MM.1S (cell line): ENCODE measurements at regions not wholly inside any gene's neighbourhood (a gene's known extent, or its start where the extent isn't known, plus 50 kb on each side); places are given as distances from the start of the nearest gene placed in this dataset.

Source experiments
- DNase-seq: peaks from one replicate; pipeline ENCODE4 v3.0.0-alpha.2; 2015
- H2AFZ ChIP-seq: fragments of 300-600 bp; sonication (generic); 2 replicates; pipeline ENCODE4 v1.6.0; 2016; ENCODE audit warnings: antibody characterized with exemption, low read length
- H3F3A ChIP-seq: fragments of 300-600 bp; sonication (generic); 2 replicates; pipeline ENCODE4 v1.6.1; 2016; ENCODE audit warnings: mild to moderate bottlenecking, antibody characterized with exemption, low read length, moderate library complexity, mixed read lengths; ENCODE audit not compliant: insufficient read depth
- H3K27ac ChIP-seq: fragments of 300-600 bp; sonication (generic); 2 replicates; pipeline ENCODE4 v1.5.1; 2016; ENCODE audit warnings: mild to moderate bottlenecking, low read length
- H3K27me3 ChIP-seq: fragments of 300-600 bp; sonication (generic); replicated peaks from 2 replicates; pipeline ENCODE4 v1.6.0; 2016; ENCODE audit warnings: low read length; ENCODE audit not compliant: insufficient read depth
- H3K36me3 ChIP-seq: fragments of 300-600 bp; sonication (generic); replicated peaks from 2 replicates; pipeline ENCODE4 v1.6.1; 2016; ENCODE audit warnings: mild to moderate bottlenecking, low read length, mixed read lengths; ENCODE audit not compliant: insufficient read depth
- H3K4me1 ChIP-seq: fragments of 300-600 bp; sonication (generic); 2 replicates; pipeline ENCODE4 v1.6.1; 2016; ENCODE audit warnings: low read length, mixed read lengths
- H3K4me2 ChIP-seq: fragments of 300-600 bp; sonication (generic); 2 replicates; pipeline ENCODE4 v1.6.0; 2016; ENCODE audit warnings: low read depth, low read length
- H3K4me3 ChIP-seq: fragments of 300-600 bp; sonication (generic); 2 replicates; pipeline ENCODE4 v1.5.1; 2016; ENCODE audit warnings: low read length, mixed read lengths
- H3K79me2 ChIP-seq: fragments of 300-600 bp; sonication (generic); 2 replicates; pipeline ENCODE4 v1.6.1; 2016; ENCODE audit warnings: mixed run types, low read length, mixed read lengths
- H3K9ac ChIP-seq: fragments of 300-600 bp; sonication (generic); 2 replicates; pipeline ENCODE4 v1.6.1; 2016; ENCODE audit warnings: low read length, mixed read lengths
- H3K9me2 ChIP-seq: fragments of 300-600 bp; sonication (generic); replicated peaks from 2 replicates; pipeline ENCODE4 v1.6.1; 2016; ENCODE audit warnings: mild to moderate bottlenecking, low read length, mixed read lengths; ENCODE audit not compliant: insufficient read depth
- H3K9me3 ChIP-seq: fragments of 300-600 bp; sonication (generic); replicated peaks from 2 replicates; pipeline ENCODE4 v1.6.1; 2016; ENCODE audit warnings: mild to moderate bottlenecking, low read length, mixed read lengths; ENCODE audit not compliant: insufficient read depth
- H4K20me1 ChIP-seq: fragments of 300-600 bp; sonication (generic); 2 replicates; pipeline ENCODE4 v1.6.1; 2016; ENCODE audit warnings: mild to moderate bottlenecking, low read length, moderate library complexity, mixed read lengths; ENCODE audit not compliant: insufficient read depth
- CTCF ChIP-seq: fragments of 300-600 bp; sonication (generic); IDR thresholded peaks from 2 replicates; pipeline ENCODE4 v1.5.1; 2016; ENCODE audit warnings: antibody characterized with exemption, low read length, mixed read lengths
- EZH2 ChIP-seq: fragments of 300-600 bp; sonication (generic); optimal IDR thresholded peaks from 2 replicates; pipeline ENCODE3; 2017; ENCODE audit warnings: low read depth, mild to moderate bottlenecking, antibody characterized with exemption, low read length, mixed read lengths
- EZH2phosphoT487 ChIP-seq: fragments of 300-600 bp; sonication (generic); IDR thresholded peaks from 2 replicates; pipeline ENCODE4 v1.6.1; 2018; ENCODE audit warnings: antibody characterized with exemption, low read length

- no peak overlapping the region for H2AFZ ChIP-seq
- DNase-seq = no peak
- H3K4me1 ChIP-seq = no peaks in the 10 kb centered on the region
- no peaks in the 10 kb centered on the region for H3F3A ChIP-seq
- H3K4me3 ChIP-seq = no peak overlapping the region
- H3K27me3 ChIP-seq = no peaks in the 10 kb centered on the region
- no peaks in the 10 kb centered on the region for H3K79me2 ChIP-seq
- TF ChIP-seq EZH2 (no peak), EZH2phosphoT487 (no peak), CTCF (no peak)
- H3K36me3 ChIP-seq = no peaks in the 10 kb centered on the region
- no peaks in the 10 kb centered on the region for H3K9me3 ChIP-seq
- no peak overlapping the region for H3K27ac ChIP-seq
- no peaks in the 10 kb centered on the region for H4K20me1 ChIP-seq
- H3K4me2 ChIP-seq = no peak overlapping the region
- no peak overlapping the region for H3K9ac ChIP-seq
- no peaks in the 10 kb centered on the region for H3K9me2 ChIP-seq
Observed at GRCh38 chr5:67561151-67561932, 364.7 kb upstream of the CD180 start.

- no peak overlapping the region for H2AFZ ChIP-seq
- H3K9ac ChIP-seq = no peak overlapping the region
- TF ChIP-seq EZH2 (no peak), CTCF (no peak), EZH2phosphoT487 (no peak)
- H3K4me3 ChIP-seq = no peak overlapping the region
- H3K27me3 ChIP-seq = no peaks in the 10 kb centered on the region
- H3K79me2 ChIP-seq = no peaks in the 10 kb centered on the region
- DNase-seq = no peak
- H3K27ac ChIP-seq = no peak overlapping the region
- no peaks in the 10 kb centered on the region for H3F3A ChIP-seq
- H3K9me3 ChIP-seq = no peaks in the 10 kb centered on the region
- H3K4me1 ChIP-seq = no peaks in the 10 kb centered on the region
- no peak overlapping the region for H3K4me2 ChIP-seq
- no peaks in the 10 kb centered on the region for H3K36me3 ChIP-seq
- no peaks in the 10 kb centered on the region for H4K20me1 ChIP-seq
- H3K9me2 ChIP-seq = no peaks in the 10 kb centered on the region
Observed at GRCh38 chr5:67552773-67553172, 356.2 kb upstream of the CD180 start.

GRCh38 chr5:67549947-67550346, 353.3 kb upstream of the CD180 start:
- H4K20me1 ChIP-seq = no peaks in the 10 kb centered on the region
- H3K4me1 ChIP-seq = no peaks in the 10 kb centered on the region
- no peaks in the 10 kb centered on the region for H3K9me2 ChIP-seq
- no peak overlapping the region for H2AFZ ChIP-seq
- H3K4me3 ChIP-seq = no peak overlapping the region
- no peaks in the 10 kb centered on the region for H3K79me2 ChIP-seq
- H3K27ac ChIP-seq = no peak overlapping the region
- DNase-seq = no peak
- no peaks in the 10 kb centered on the region for H3K27me3 ChIP-seq
- H3K4me2 ChIP-seq = no peak overlapping the region
- no peaks in the 10 kb centered on the region for H3F3A ChIP-seq
- TF ChIP-seq CTCF = no peak
- H3K9me3 ChIP-seq = no peaks in the 10 kb centered on the region
- no peak overlapping the region for H3K9ac ChIP-seq
- H3K36me3 ChIP-seq = no peaks in the 10 kb centered on the region
